CD4-positive, alpha-beta memory T cell (primary cell): ENCODE measurements at regions not wholly inside any gene's neighbourhood (a gene's known extent, or its start where the extent isn't known, plus 50 kb on each side); places are given as distances from the start of the nearest gene placed in this dataset.

Experiments used
- CTCF ChIA-PET: fragments of 350-600 bp; sonication (Branson Sonifier 250); formaldehyde crosslinking; loops from one replicate; lab custom pipeline; 2021; ENCODE audit warnings: inconsistent platforms; ENCODE audit not compliant: partially characterized antibody; lab: Charles Lee
- POLR2A ChIA-PET: fragments of 350-600 bp; sonication (Branson Sonifier 250); formaldehyde crosslinking; loops from one replicate; lab custom pipeline; 2021; ENCODE audit not compliant: partially characterized antibody; lab: Charles Lee
- DNase-seq, 5 donors: peaks; one replicate each; pipeline versions ENCODE4 v3.0.0 to v3.0.0-alpha.2; 2020 to 2022; ENCODE audit warnings: mixed read lengths in 1 of 5
- H3K27ac ChIP-seq: one replicate; pipeline ENCODE4 v1.7.0; 2013; ENCODE audit warnings: low read depth, low read length
- H3K27me3 ChIP-seq: 2 replicates; pipeline ENCODE4 v1.7.0; 2013; ENCODE audit warnings: mild to moderate bottlenecking, low read length, moderate library complexity; ENCODE audit not compliant: insufficient read depth
- H3K36me3 ChIP-seq: 2 replicates; pipeline ENCODE4 v1.7.0; 2013; ENCODE audit warnings: mild to moderate bottlenecking, low read length, moderate library complexity; ENCODE audit not compliant: insufficient read depth
- H3K4me1 ChIP-seq: 2 replicates; pipeline ENCODE4 v1.7.0; 2013; ENCODE audit warnings: mild to moderate bottlenecking, low read length, moderate library complexity; ENCODE audit not compliant: insufficient read depth
- H3K4me3 ChIP-seq, 2 donors: one replicate each; pipeline ENCODE4 v1.7.0; 2013; ENCODE audit warnings: low read length in 2 of 2, mild to moderate bottlenecking in 1 of 2
- H3K9me3 ChIP-seq, 2 donors: one replicate each; pipeline ENCODE4 v1.7.0; 2013; ENCODE audit warnings: low read length in 2 of 2, control low read depth in 1 of 2; ENCODE audit not compliant: control insufficient read depth in 1 of 2
- H3K27ac Mint-ChIP-seq, 7 donors: one replicate each; pipeline ENCODE4 v1.8.0; 2020 to 2021; ENCODE audit warnings: mixed read lengths in 7 of 7, mild to moderate bottlenecking in 6 of 7, inconsistent platforms in 3 of 7, moderate library complexity in 3 of 7
- H3K27me3 Mint-ChIP-seq, 2 donors: one replicate each; pipeline ENCODE4 v1.8.0; 2020 to 2021; ENCODE audit warnings: mixed read lengths in 2 of 2
- H3K36me3 Mint-ChIP-seq, 2 donors: one replicate each; pipeline ENCODE4 v1.8.0; 2020 to 2021; ENCODE audit warnings: mixed read lengths in 2 of 2, inconsistent platforms in 1 of 2, mild to moderate bottlenecking in 1 of 2
- H3K4me1 Mint-ChIP-seq, 4 donors: one replicate each; pipeline ENCODE4 v1.8.0; 2020 to 2021; ENCODE audit warnings: mixed read lengths in 4 of 4, mild to moderate bottlenecking in 1 of 4
- H3K4me3 Mint-ChIP-seq, 8 donors: one replicate each; pipeline ENCODE4 v1.8.0; 2020 to 2021; ENCODE audit warnings: mixed read lengths in 8 of 8, mild to moderate bottlenecking in 7 of 8, moderate library complexity in 6 of 8, inconsistent platforms in 3 of 8
- H3K9me3 Mint-ChIP-seq, 8 donors: one replicate each; pipeline ENCODE4 v1.8.0; 2020 to 2021; ENCODE audit warnings: mixed read lengths in 8 of 8, mild to moderate bottlenecking in 5 of 8, inconsistent platforms in 3 of 8, moderate library complexity in 1 of 8
- intact Hi-C: fragments of 100-400 bp; cut with micrococcal nuclease; formaldehyde crosslinking; loops from one replicate; pipeline ENCODE4 v1.15.1; 2023

GRCh38 chr9:73371801-73372200 lies 220.1 kb downstream of the ANXA1 start:
- Histone ChIP-seq H3K4me3 (no peak overlapping the region), H3K36me3 (no peaks in the 10 kb centered on the region), H3K4me1 (no peaks in the 10 kb centered on the region), H3K27ac (no peak overlapping the region), H3K27me3 (no peaks in the 10 kb centered on the region), H3K9me3 (no peaks in the 10 kb centered on the region)
- Mint-ChIP-seq H3K27ac (no peak overlapping the region), H3K9me3 (no peaks in the 10 kb centered on the region), H3K4me3 (no peak overlapping the region), H3K36me3 (no peaks in the 10 kb centered on the region), H3K4me1 (no peaks in the 10 kb centered on the region), H3K27me3 (no peaks in the 10 kb centered on the region)
- CTCF ChIA-PET = no interaction called here
- intact Hi-C loops = no loop called here
- POLR2A ChIA-PET = no interaction called here
- no peak for DNase-seq

GRCh38 chr9:73380411-73380810 lies 228.7 kb downstream of the ANXA1 start:
- Mint-ChIP-seq H3K4me1 (no peaks in the 10 kb centered on the region), H3K27ac (no peak overlapping the region), H3K27me3 (no peaks in the 10 kb centered on the region), H3K36me3 (no peaks in the 10 kb centered on the region), H3K9me3 (peaks cover 0 to 5% (median 3%) of the 10 kb centered on the region in 8 donors), H3K4me3 (no peak overlapping the region)
- ChIA-PET POLR2A (no interaction called here), CTCF (no interaction called here)
- Histone ChIP-seq H3K9me3 (no peaks in the 10 kb centered on the region), H3K36me3 (no peaks in the 10 kb centered on the region), H3K27ac (no peak overlapping the region), H3K27me3 (no peaks in the 10 kb centered on the region), H3K4me1 (no peaks in the 10 kb centered on the region), H3K4me3 (no peak overlapping the region)
- intact Hi-C loops = no loop called here
- DNase-seq = no peak

- Mint-ChIP-seq H3K9me3 (peaks cover 3 to 11% (median 5%) of the 10 kb centered on the region in 8 donors), H3K27ac (no peak overlapping the region), H3K4me3 (no peak overlapping the region), H3K4me1 (no peaks in the 10 kb centered on the region), H3K36me3 (no peaks in the 10 kb centered on the region), H3K27me3 (peaks cover 0 to 2% of the 10 kb centered on the region in 2 donors)
- Histone ChIP-seq H3K4me1 (no peaks in the 10 kb centered on the region), H3K27me3 (no peaks in the 10 kb centered on the region), H3K27ac (no peak overlapping the region), H3K36me3 (no peaks in the 10 kb centered on the region), H3K4me3 (no peak overlapping the region), H3K9me3 (no peaks in the 10 kb centered on the region)
- no peak for DNase-seq
- ChIA-PET CTCF (no interaction called here), POLR2A (no interaction called here)
- intact Hi-C loops = no loop called here
Measured at GRCh38 chr9:73402081-73403028, 250.7 kb downstream of the ANXA1 start.

- Mint-ChIP-seq H3K4me3 (no peak overlapping the region), H3K27me3 (no peaks in the 10 kb centered on the region), H3K4me1 (no peaks in the 10 kb centered on the region), H3K36me3 (no peaks in the 10 kb centered on the region), H3K27ac (no peak overlapping the region), H3K9me3 (peaks cover 0 to 2% (median 0%) of the 10 kb centered on the region in 8 donors)
- intact Hi-C loops = no loop called here
- no peak overlapping the region for H3K27ac ChIP-seq
- CTCF ChIA-PET = no interaction called here
- no peaks in the 10 kb centered on the region for H3K9me3 ChIP-seq
- no peak for DNase-seq
- no peaks in the 10 kb centered on the region for H3K4me1 ChIP-seq
- POLR2A ChIA-PET = no interaction called here
- H3K36me3 ChIP-seq = no peaks in the 10 kb centered on the region
- no peak overlapping the region for H3K4me3 ChIP-seq
- H3K27me3 ChIP-seq = no peaks in the 10 kb centered on the region
Measured at GRCh38 chr9:73411494-73411893, 259.8 kb downstream of the ANXA1 start.

GRCh38 chr9:73412874-73413273 lies 261.2 kb downstream of the ANXA1 start:
- H3K36me3 Mint-ChIP-seq = no peaks in the 10 kb centered on the region

GRCh38 chr9:73423891-73424290 lies 272.2 kb downstream of the ANXA1 start:
- Histone ChIP-seq H3K27ac (no peak overlapping the region), H3K27me3 (no peaks in the 10 kb centered on the region), H3K4me3 (no peak overlapping the region), H3K9me3 (no peaks in the 10 kb centered on the region), H3K36me3 (no peaks in the 10 kb centered on the region), H3K4me1 (no peaks in the 10 kb centered on the region)
- Mint-ChIP-seq H3K36me3 (no peaks in the 10 kb centered on the region), H3K4me3 (no peak overlapping the region), H3K9me3 (no peaks in the 10 kb centered on the region), H3K4me1 (no peaks in the 10 kb centered on the region), H3K27me3 (peaks cover 0 to 2% of the 10 kb centered on the region in 2 donors), H3K27ac (no peak overlapping the region)
- POLR2A ChIA-PET = no interaction called here
- no peak for DNase-seq
- CTCF ChIA-PET = no interaction called here
- intact Hi-C loops = no loop called here

More at GRCh38 chr9:73412874-73413273, 261.2 kb downstream of the ANXA1 start:
- no peak overlapping the region for H3K27ac Mint-ChIP-seq
- DNase-seq = no peak
- no peak overlapping the region for H3K27ac ChIP-seq
- H3K9me3 Mint-ChIP-seq = peaks cover 0 to 2% (median 0%) of the 10 kb centered on the region in 8 donors
- H3K27me3 Mint-ChIP-seq = no peaks in the 10 kb centered on the region
- no peaks in the 10 kb centered on the region for H3K27me3 ChIP-seq
- CTCF ChIA-PET = no interaction called here
- H3K4me1 ChIP-seq = no peaks in the 10 kb centered on the region
- H3K4me3 Mint-ChIP-seq = no peak overlapping the region
- no peaks in the 10 kb centered on the region for H3K9me3 ChIP-seq
- intact Hi-C loops = no loop called here
- no peaks in the 10 kb centered on the region for H3K36me3 ChIP-seq
- no peak overlapping the region for H3K4me3 ChIP-seq
- no peaks in the 10 kb centered on the region for H3K4me1 Mint-ChIP-seq
- POLR2A ChIA-PET = no interaction called here

- H3K27me3 ChIP-seq = no peaks in the 10 kb centered on the region
- DNase-seq = no peak
- no peaks in the 10 kb centered on the region for H3K4me1 Mint-ChIP-seq
- ChIA-PET CTCF (no interaction called here), POLR2A (no interaction called here)
- H3K4me3 ChIP-seq = no peak overlapping the region
- no peaks in the 10 kb centered on the region for H3K4me1 ChIP-seq
- H3K4me3 Mint-ChIP-seq = no peak overlapping the region
- no peak overlapping the region for H3K27ac ChIP-seq
- H3K27ac Mint-ChIP-seq = no peak overlapping the region
- H3K9me3 Mint-ChIP-seq = peaks cover 0 to 2% (median 0%) of the 10 kb centered on the region in 8 donors
- no peaks in the 10 kb centered on the region for H3K36me3 ChIP-seq
- intact Hi-C loops = no loop called here
- H3K27me3 Mint-ChIP-seq = no peaks in the 10 kb centered on the region
- H3K36me3 Mint-ChIP-seq = no peaks in the 10 kb centered on the region
- H3K9me3 ChIP-seq = no peaks in the 10 kb centered on the region
Measured at GRCh38 chr9:73426269-73426668, 274.6 kb downstream of the ANXA1 start.
